Caco-2 (cell line): ENCODE measurements at regions not wholly inside any gene's neighbourhood (a gene's known extent, or its start where the extent isn't known, plus 50 kb on each side); places are given as distances from the start of the nearest gene placed in this dataset.

Source experiments
- BruUV-seq: library from RNA; stranded (reverse); fragments of 400-500 nt; replicated peaks from 2 replicates; lab custom pipeline; 2021; lab: Mats Ljungman, UMichigan
- CTCF ChIA-PET: fragments of 300-600 bp; sonication (Branson Sonifier 250); formaldehyde crosslinking; loops from one replicate; lab custom pipeline; 2022; ENCODE audit warnings: antibody characterized with exemption; lab: Charles Lee
- POLR2A ChIA-PET: fragments of 300-600 bp; sonication (Branson Sonifier 250); formaldehyde crosslinking; loops from one replicate; lab custom pipeline; 2022; ENCODE audit warnings: antibody characterized with exemption; lab: Charles Lee
- DNase-seq, 2 experiments: peaks; one replicate each; pipeline versions ENCODE4 v3.0.0 to v3.0.0-alpha.2; 2020 to 2022
- H3K27me3 ChIP-seq: replicated peaks from 2 replicates; pipeline ENCODE4 v1.6.0; 2011; ENCODE audit warnings: low read length; ENCODE audit not compliant: control insufficient read depth, insufficient read depth
- H3K36me3 ChIP-seq: 2 replicates; pipeline ENCODE4 v1.5.1; 2011; ENCODE audit warnings: low read length; ENCODE audit not compliant: control insufficient read depth, insufficient read depth
- H3K4me1 ChIP-seq: fragments of 250-450 bp; sonication (Bioruptor Pico); 2 replicates; pipeline ENCODE4 v1.5.1; 2020; ENCODE audit warnings: mild to moderate bottlenecking
- H3K4me3 ChIP-seq: 2 replicates; pipeline ENCODE4 v1.5.1; 2011; ENCODE audit warnings: low read depth, mild to moderate bottlenecking, control low read depth, low read length
- H3K9me3 ChIP-seq: fragments of 250-450 bp; sonication (Bioruptor Pico); 2 replicates; pipeline ENCODE4 v1.5.1; 2020; ENCODE audit warnings: mild to moderate bottlenecking, moderate library complexity
- H3K27ac Mint-ChIP-seq: one replicate; pipeline ENCODE4 v1.8.0; 2022; ENCODE audit warnings: mixed read lengths; ENCODE audit not compliant: unreplicated experiment
- H3K27me3 Mint-ChIP-seq: one replicate; pipeline ENCODE4 v1.8.0; 2022; ENCODE audit warnings: mixed read lengths; ENCODE audit not compliant: insufficient read depth, unreplicated experiment
- H3K36me3 Mint-ChIP-seq: one replicate; pipeline ENCODE4 v1.8.0; 2022; ENCODE audit warnings: mild to moderate bottlenecking, mixed read lengths; ENCODE audit not compliant: insufficient read depth, unreplicated experiment
- H3K4me1 Mint-ChIP-seq: one replicate; pipeline ENCODE4 v1.8.0; 2022; ENCODE audit warnings: low read depth, mixed read lengths; ENCODE audit not compliant: unreplicated experiment
- H3K4me3 Mint-ChIP-seq: one replicate; pipeline ENCODE4 v1.8.0; 2022; ENCODE audit warnings: mild to moderate bottlenecking, moderate library complexity, mixed read lengths; ENCODE audit not compliant: unreplicated experiment
- H3K9me3 Mint-ChIP-seq: one replicate; pipeline ENCODE4 v1.8.0; 2022; ENCODE audit warnings: mixed read lengths; ENCODE audit not compliant: unreplicated experiment
- CTCF ChIP-seq, 2 experiments: fragments of 200-600 bp in 1 of 2; IDR thresholded peaks; 1 replicate in 1 of 2; 2 replicates in 1 of 2; pipeline versions ENCODE4 v1.5.1 to v1.8.0; 2011 to 2022; ENCODE audit warnings: antibody characterized with exemption in 1 of 2, control low read depth in 1 of 2, inconsistent platforms in 1 of 2, low read depth in 1 of 2, low read length in 1 of 2, mild to moderate bottlenecking in 1 of 2, moderate library complexity in 1 of 2; ENCODE audit not compliant: insufficient read depth in 1 of 2, severe bottlenecking in 1 of 2, unreplicated experiment in 1 of 2
- intact Hi-C: fragments of 100-400 bp; cut with micrococcal nuclease; formaldehyde crosslinking; loops from one replicate; pipeline ENCODE4 v1.10.0; 2022; ENCODE audit not compliant: unreplicated experiment

DNA sequence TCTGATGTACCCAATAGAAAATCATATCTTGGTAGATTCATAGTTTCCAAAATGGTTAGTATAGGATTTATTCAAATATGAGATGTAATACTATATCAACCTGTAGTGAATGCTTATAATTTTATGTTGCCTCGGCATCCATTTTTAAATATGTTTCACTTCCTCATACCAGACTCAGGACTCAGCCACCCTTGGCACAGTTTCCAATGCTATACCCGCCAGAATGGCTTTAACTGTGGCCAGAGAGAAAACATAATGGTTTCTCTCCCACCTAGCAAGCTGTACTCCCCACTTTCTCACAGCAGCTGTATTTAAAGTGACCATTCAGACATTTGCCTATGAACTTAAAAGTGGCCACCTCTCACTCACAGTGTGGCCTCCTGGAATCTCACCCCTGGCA, 466.6 kb upstream of the PABPC4L start:
- no peaks in the 10 kb centered on the region for H3K4me1 ChIP-seq
- Mint-ChIP-seq H3K27ac (no peak overlapping the region), H3K4me1 (no peaks in the 10 kb centered on the region), H3K27me3 (no peaks in the 10 kb centered on the region), H3K4me3 (no peak overlapping the region), H3K36me3 (no peaks in the 10 kb centered on the region), H3K9me3 (no peaks in the 10 kb centered on the region)
- no peak for DNase-seq
- intact Hi-C loops = no loop called here
- no peaks in the 10 kb centered on the region for H3K36me3 ChIP-seq
- H3K4me3 ChIP-seq = no peak overlapping the region
- POLR2A ChIA-PET = no interaction called here
- no peaks in the 10 kb centered on the region for H3K27me3 ChIP-seq
- no peak for TF ChIP-seq CTCF (IDR thresholded peaks at IDR 0.05; ENCODE audit: insufficient read depth in 1 of 2, low read depth in 1 of 2, low read length in 1 of 2, severe bottlenecking in 1 of 2, unreplicated experiment in 1 of 2)
- H3K9me3 ChIP-seq = no peaks in the 10 kb centered on the region
- CTCF ChIA-PET = no interaction called here
- no TSS peak for BruUV-seq

GRCh38 chr4:134666640-134667039, 465.1 kb upstream of the PABPC4L start:
- no TSS peak for BruUV-seq
- H3K27ac Mint-ChIP-seq = no peak overlapping the region
- no peaks in the 10 kb centered on the region for H3K36me3 Mint-ChIP-seq
- intact Hi-C loops = no loop called here
- H3K4me1 Mint-ChIP-seq = no peaks in the 10 kb centered on the region
- no peaks in the 10 kb centered on the region for H3K27me3 ChIP-seq
- no peaks in the 10 kb centered on the region for H3K27me3 Mint-ChIP-seq
- H3K9me3 ChIP-seq = no peaks in the 10 kb centered on the region
- H3K4me3 ChIP-seq = no peak overlapping the region
- TF ChIP-seq CTCF (IDR thresholded peaks at IDR 0.05; ENCODE audit: insufficient read depth in 1 of 2, low read depth in 1 of 2, low read length in 1 of 2, severe bottlenecking in 1 of 2, unreplicated experiment in 1 of 2) = no peak
- no peaks in the 10 kb centered on the region for H3K9me3 Mint-ChIP-seq
- H3K4me3 Mint-ChIP-seq = no peak overlapping the region
- DNase-seq = no peak
- POLR2A ChIA-PET = no interaction called here
- H3K4me1 ChIP-seq = no peaks in the 10 kb centered on the region
- CTCF ChIA-PET = interaction anchor here (1.1 kb wide), 1 partner anchor 111 kb away, joined by 6 read pairs; no protein-coding TSS in a partner anchor
- H3K36me3 ChIP-seq = no peaks in the 10 kb centered on the region

DNA sequence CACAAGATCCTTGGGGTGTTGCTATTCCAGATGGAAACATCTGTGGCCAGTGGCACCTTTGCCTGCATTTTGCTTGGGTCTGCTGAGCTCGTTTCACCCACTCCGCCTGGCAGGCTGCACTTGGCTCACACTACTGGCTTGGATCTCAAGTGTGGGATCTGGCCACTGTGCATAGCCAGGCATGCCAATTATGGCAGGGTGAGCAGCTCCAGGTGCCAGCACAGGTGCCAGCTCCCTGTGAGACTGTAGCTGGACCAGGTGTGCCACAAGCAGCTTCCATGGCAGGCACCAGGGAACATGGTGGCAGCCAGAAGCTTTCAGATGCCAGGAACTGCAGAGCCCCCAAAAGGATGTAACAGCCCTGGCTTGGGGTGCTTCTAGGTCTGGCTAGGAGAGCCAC, 463.8 kb upstream of the PABPC4L start:
- Mint-ChIP-seq H3K4me3 (no peak overlapping the region), H3K36me3 (no peaks in the 10 kb centered on the region), H3K9me3 (no peaks in the 10 kb centered on the region), H3K4me1 (no peaks in the 10 kb centered on the region), H3K27me3 (no peaks in the 10 kb centered on the region), H3K27ac (no peak overlapping the region)
- BruUV-seq = no TSS peak
- Histone ChIP-seq H3K4me3 (no peak overlapping the region), H3K4me1 (no peaks in the 10 kb centered on the region), H3K9me3 (no peaks in the 10 kb centered on the region), H3K27me3 (no peaks in the 10 kb centered on the region), H3K36me3 (no peaks in the 10 kb centered on the region)
- ChIA-PET CTCF (interaction anchor here (1.1 kb wide), 1 partner anchor 112 kb away, joined by 6 read pairs; no protein-coding TSS in a partner anchor), POLR2A (no interaction called here)
- DNase-seq = no peak
- intact Hi-C loops = no loop called here
- TF ChIP-seq CTCF (IDR thresholded peaks at IDR 0.05; ENCODE audit: insufficient read depth in 1 of 2, low read depth in 1 of 2, low read length in 1 of 2, severe bottlenecking in 1 of 2, unreplicated experiment in 1 of 2) = no peak
